ENCODE measurements at regions not wholly inside any gene's neighbourhood (a gene's known extent, or its start where the extent isn't known, plus 50 kb on each side); places are given as distances from the start of the nearest gene placed in this dataset.

- Histone ChIP-seq H3K4me3 (no peak overlapping the region), H3K36me3 (ENCODE audit: low read depth) (no peaks in the 10 kb centered on the region), H3K4me1 (ENCODE audit: low read depth) (no peaks in the 10 kb centered on the region), H3K9me3 (no peaks in the 10 kb centered on the region)
- intact Hi-C loops (cut with DNase I, micrococcal nuclease), result no loop called here
- TF ChIP-seq, protein P1, sequence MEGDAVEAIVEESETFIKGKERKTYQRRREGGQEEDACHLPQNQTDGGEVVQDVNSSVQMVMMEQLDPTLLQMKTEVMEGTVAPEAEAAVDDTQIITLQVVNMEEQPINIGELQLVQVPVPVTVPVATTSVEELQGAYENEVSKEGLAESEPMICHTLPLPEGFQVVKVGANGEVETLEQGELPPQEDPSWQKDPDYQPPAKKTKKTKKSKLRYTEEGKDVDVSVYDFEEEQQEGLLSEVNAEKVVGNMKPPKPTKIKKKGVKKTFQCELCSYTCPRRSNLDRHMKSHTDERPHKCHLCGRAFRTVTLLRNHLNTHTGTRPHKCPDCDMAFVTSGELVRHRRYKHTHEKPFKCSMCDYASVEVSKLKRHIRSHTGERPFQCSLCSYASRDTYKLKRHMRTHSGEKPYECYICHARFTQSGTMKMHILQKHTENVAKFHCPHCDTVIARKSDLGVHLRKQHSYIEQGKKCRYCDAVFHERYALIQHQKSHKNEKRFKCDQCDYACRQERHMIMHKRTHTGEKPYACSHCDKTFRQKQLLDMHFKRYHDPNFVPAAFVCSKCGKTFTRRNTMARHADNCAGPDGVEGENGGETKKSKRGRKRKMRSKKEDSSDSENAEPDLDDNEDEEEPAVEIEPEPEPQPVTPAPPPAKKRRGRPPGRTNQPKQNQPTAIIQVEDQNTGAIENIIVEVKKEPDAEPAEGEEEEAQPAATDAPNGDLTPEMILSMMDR (IDR thresholded peaks at IDR 0.05), result no peak
- DNase-seq (no peak), ATAC-seq (no peak)
Measured at GRCh38 chr18:78697446-78697845, 282.2 kb upstream of the SALL3 start.

- Histone ChIP-seq H3K36me3 (ENCODE audit: low read depth) (no peaks in the 10 kb centered on the region), H3K9me3 (no peaks in the 10 kb centered on the region), H3K4me1 (ENCODE audit: low read depth) (no peaks in the 10 kb centered on the region), H3K4me3 (no peak overlapping the region)
- TF ChIP-seq, protein P1 (IDR thresholded peaks at IDR 0.05), result no peak
- no peak for ATAC-seq
- intact Hi-C loops (cut with DNase I, micrococcal nuclease), result no loop called here
- DNase-seq, result no peak
Measured at GRCh38 chr18:78698914-78699313, 280.7 kb upstream of the SALL3 start.

DNA sequence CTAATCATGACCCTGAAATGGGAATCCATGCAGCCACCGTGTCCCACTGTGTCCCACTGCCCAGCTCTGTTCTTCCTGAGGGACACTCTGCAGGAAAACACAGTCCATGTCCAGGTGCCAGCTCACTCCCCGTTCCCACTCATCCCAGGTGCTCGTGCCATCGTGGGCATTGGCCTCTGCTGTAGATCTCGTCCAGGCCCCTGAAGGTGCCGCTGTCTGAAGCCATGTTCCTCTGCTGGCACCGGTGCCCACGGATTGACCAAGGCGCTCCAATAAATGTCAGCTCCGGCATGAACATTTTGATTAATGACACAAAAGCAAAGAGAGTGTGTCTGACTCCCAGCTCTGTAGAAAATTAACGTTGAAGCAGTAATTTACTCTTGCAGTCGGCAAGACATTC lies 280.1 kb upstream of the SALL3 start:
- ATAC-seq (peak; percentile 22), DNase-seq (no peak)
- Histone ChIP-seq H3K4me3 (no peak overlapping the region), H3K9me3 (no peaks in the 10 kb centered on the region), H3K4me1 (ENCODE audit: low read depth) (no peaks in the 10 kb centered on the region), H3K36me3 (ENCODE audit: low read depth) (no peaks in the 10 kb centered on the region)
- intact Hi-C loops (cut with DNase I, micrococcal nuclease), result no loop called here
- TF ChIP-seq, protein P1 (IDR thresholded peaks at IDR 0.05), result no peak

DNA sequence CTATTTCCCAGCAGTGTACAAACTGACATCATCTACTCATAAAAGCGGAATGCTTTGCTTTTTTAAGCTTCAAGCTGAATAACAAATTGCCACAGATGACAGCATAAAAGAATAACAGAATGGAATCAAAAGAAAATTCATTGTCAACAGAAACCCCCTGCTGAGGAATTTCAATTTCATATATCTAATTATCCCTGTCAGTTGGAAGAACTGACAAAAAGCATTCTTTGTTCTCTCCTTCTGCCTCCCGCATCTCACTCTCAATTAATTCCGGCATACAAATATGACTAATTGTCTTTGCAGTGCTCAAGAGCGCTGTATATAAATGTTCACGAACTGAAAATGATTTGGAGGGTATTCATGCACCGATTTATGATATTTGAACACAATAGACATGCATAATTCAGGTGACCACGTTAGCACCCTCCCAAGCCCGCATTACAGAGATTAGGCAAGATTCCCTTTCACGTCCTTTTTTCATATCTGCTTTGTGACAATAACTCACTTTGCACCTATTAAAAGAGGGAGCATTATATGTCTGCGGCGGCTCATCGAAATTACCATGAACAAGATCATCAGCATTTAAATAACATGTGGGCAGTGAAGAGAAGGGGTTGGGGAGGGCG lies 277.7 kb upstream of the SALL3 start:
- no peak for ATAC-seq
- Histone ChIP-seq H3K36me3 (ENCODE audit: low read depth) (no peaks in the 10 kb centered on the region), H3K9me3 (no peaks in the 10 kb centered on the region), H3K4me3 (no peak overlapping the region), H3K4me1 (ENCODE audit: low read depth) (no peaks in the 10 kb centered on the region)
- DNase-seq, result no peak
- intact Hi-C loops (cut with DNase I, micrococcal nuclease), result no loop called here
- TF ChIP-seq, protein P1 (IDR thresholded peaks at IDR 0.05), result no peak

DNA sequence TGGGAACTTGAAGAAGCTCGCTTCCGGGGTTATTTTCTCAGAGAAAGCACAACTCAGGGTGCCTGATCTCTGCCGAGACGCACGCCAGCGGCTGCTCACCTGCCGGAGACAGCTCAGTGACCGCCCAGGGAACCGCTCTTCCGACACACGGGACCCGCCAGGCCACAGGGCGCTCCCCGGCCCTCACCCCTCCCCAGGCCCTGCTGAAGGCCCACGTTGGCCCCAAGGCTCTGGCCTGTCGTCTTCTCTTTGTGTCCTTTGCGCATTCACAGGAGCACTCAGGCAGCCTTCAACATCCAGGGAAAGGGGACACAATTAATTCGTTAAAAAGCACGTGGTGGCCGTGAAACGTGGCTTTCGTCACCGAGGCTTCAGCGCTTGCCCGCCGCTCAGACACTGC lies 276.3 kb upstream of the SALL3 start:
- Histone ChIP-seq H3K4me1 (ENCODE audit: low read depth) (no peaks in the 10 kb centered on the region), H3K9me3 (peaks cover 3% of the 10 kb centered on the region), H3K36me3 (ENCODE audit: low read depth) (no peaks in the 10 kb centered on the region), H3K4me3 (no peak overlapping the region)
- intact Hi-C loops (cut with DNase I, micrococcal nuclease), result no loop called here
- DNase-seq (no peak), ATAC-seq (no peak)
- TF ChIP-seq, protein P1 (IDR thresholded peaks at IDR 0.05), result no peak

- intact Hi-C loops (cut with DNase I, micrococcal nuclease), result no loop called here
Measured at GRCh38 chr18:78704971-78705461, 274.6 kb upstream of the SALL3 start.

More at GRCh38 chr18:78704971-78705461, 274.6 kb upstream of the SALL3 start:
- DNase-seq (no peak), ATAC-seq (no peak)
- H3K4me1 ChIP-seq (ENCODE audit: low read depth), result no peaks in the 10 kb centered on the region
- H3K9me3 ChIP-seq, result peaks cover 14% of the 10 kb centered on the region
- TF ChIP-seq, protein P1 (IDR thresholded peaks at IDR 0.05), result no peak
- no peak overlapping the region for H3K4me3 ChIP-seq
- no peaks in the 10 kb centered on the region for H3K36me3 ChIP-seq (ENCODE audit: low read depth)
